ENCODE measurements at regions not wholly inside any gene's neighbourhood (a gene's known extent, or its start where the extent isn't known, plus 50 kb on each side); places are given as distances from the start of the nearest gene placed in this dataset.

DNA sequence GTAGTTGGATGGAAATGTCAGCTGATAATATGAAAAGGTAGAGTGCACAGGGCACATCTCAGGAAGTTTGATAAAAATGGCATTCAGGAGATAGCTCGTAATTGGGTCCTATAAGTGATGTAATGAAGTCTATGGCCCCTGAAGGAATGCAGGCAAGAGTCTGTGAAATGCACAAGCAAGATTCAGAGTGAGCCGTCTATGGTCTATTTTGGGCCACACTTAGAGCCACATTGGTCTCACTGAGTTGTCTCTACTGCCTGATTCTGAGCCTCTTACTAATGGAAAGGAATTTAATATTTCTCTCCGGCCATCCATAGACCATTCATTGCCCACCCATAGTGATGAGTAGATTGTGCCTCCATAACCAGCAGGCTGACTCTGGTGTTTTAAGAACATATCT is 111.3 kb upstream of the KCNN2 start:
- Histone ChIP-seq H3K4me1 (ENCODE audit: insufficient read depth, low read length, severe bottlenecking) (no peaks in the 10 kb centered on the region), H3K27ac (ENCODE audit: low read depth, low read length, poor library complexity, severe bottlenecking) (no peak overlapping the region), H4K20me1 (ENCODE audit: insufficient read depth, low read length) (no peaks in the 10 kb centered on the region), H3K36me3 (ENCODE audit: insufficient read depth, low read length) (no peaks in the 10 kb centered on the region), H3K4me3 (ENCODE audit: low read depth, low read length, poor library complexity, severe bottlenecking) (no peak overlapping the region), H2AFZ (ENCODE audit: low read length) (no peak overlapping the region), H3F3A (ENCODE audit: insufficient read depth, low read length) (no peaks in the 10 kb centered on the region), H3K79me2 (ENCODE audit: insufficient read depth, low read length) (no peaks in the 10 kb centered on the region), H3K4me2 (ENCODE audit: low read length) (no peak overlapping the region), H3K9me2 (ENCODE audit: low read depth, low read length) (no peaks in the 10 kb centered on the region), H3K9me3 (ENCODE audit: low read length) (no peaks in the 10 kb centered on the region), H3K9ac (ENCODE audit: low read length) (no peak overlapping the region), H3K27me3 (ENCODE audit: insufficient read depth, low read length) (no peaks in the 10 kb centered on the region)
- TF ChIP-seq, protein P1, sequence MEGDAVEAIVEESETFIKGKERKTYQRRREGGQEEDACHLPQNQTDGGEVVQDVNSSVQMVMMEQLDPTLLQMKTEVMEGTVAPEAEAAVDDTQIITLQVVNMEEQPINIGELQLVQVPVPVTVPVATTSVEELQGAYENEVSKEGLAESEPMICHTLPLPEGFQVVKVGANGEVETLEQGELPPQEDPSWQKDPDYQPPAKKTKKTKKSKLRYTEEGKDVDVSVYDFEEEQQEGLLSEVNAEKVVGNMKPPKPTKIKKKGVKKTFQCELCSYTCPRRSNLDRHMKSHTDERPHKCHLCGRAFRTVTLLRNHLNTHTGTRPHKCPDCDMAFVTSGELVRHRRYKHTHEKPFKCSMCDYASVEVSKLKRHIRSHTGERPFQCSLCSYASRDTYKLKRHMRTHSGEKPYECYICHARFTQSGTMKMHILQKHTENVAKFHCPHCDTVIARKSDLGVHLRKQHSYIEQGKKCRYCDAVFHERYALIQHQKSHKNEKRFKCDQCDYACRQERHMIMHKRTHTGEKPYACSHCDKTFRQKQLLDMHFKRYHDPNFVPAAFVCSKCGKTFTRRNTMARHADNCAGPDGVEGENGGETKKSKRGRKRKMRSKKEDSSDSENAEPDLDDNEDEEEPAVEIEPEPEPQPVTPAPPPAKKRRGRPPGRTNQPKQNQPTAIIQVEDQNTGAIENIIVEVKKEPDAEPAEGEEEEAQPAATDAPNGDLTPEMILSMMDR (IDR thresholded peaks at IDR 0.05; ENCODE audit: low read length) = no peak
- TF ChIP-seq EZH2 (IDR thresholded peaks at IDR 0.05; ENCODE audit: borderline replicate concordance, low read length) = no peak

DNA sequence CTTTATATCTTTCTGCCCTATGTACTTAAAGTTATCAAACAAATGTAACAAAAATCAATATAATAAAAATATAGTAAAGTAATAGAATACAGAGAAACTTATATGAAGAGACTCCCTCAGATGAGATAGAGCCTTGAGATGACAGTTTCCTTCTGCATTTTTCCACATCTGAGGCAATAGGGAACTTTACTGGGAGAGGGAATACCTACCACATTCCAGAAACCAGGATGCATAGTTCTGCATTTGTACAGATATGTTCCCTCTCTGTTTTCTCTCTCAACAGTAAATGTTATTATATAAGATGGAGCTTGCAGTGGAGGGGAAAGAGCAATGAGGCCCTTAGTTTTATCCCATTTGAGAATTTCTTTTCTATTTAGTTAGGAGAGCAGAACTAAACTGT is 109.6 kb upstream of the KCNN2 start:
- no peaks in the 10 kb centered on the region for H3K9me3 ChIP-seq (ENCODE audit: low read length)
- no peak overlapping the region for H3K4me3 ChIP-seq (ENCODE audit: low read depth, low read length, poor library complexity, severe bottlenecking)
- H3K9ac ChIP-seq (ENCODE audit: low read length) = no peak overlapping the region
- H3K27me3 ChIP-seq (ENCODE audit: insufficient read depth, low read length) = no peaks in the 10 kb centered on the region
- H3K9me2 ChIP-seq (ENCODE audit: low read depth, low read length) = no peaks in the 10 kb centered on the region
- H4K20me1 ChIP-seq (ENCODE audit: insufficient read depth, low read length) = no peaks in the 10 kb centered on the region
- H3K79me2 ChIP-seq (ENCODE audit: insufficient read depth, low read length) = no peaks in the 10 kb centered on the region
- H3K4me2 ChIP-seq (ENCODE audit: low read length) = no peak overlapping the region
- H2AFZ ChIP-seq (ENCODE audit: low read length) = no peak overlapping the region
- H3F3A ChIP-seq (ENCODE audit: insufficient read depth, low read length) = no peaks in the 10 kb centered on the region
- H3K4me1 ChIP-seq (ENCODE audit: insufficient read depth, low read length, severe bottlenecking) = no peaks in the 10 kb centered on the region
- H3K27ac ChIP-seq (ENCODE audit: low read depth, low read length, poor library complexity, severe bottlenecking) = no peak overlapping the region
- no peaks in the 10 kb centered on the region for H3K36me3 ChIP-seq (ENCODE audit: insufficient read depth, low read length)
- TF ChIP-seq, protein P1 (IDR thresholded peaks at IDR 0.05; ENCODE audit: low read length) = no peak
- no peak for TF ChIP-seq EZH2 (IDR thresholded peaks at IDR 0.05; ENCODE audit: borderline replicate concordance, low read length)

DNA sequence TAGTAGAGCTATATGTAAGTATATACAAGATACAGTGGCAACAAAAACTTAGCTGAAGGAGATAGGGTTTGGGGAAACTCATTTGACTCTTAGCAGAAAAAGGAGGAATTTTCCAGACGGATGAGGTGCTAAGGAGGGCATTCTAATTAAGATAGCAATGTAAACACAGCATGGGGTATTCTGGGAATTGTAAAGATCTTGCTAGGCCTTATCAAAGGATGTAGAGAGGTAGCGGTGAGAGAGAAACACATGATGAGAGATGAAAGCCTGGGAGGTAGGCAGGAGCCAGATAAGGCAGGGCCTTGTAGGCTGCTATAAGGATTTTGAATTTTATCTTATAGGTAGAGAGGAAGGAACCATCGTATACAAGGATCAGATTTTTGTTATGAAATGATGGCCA is 106.6 kb upstream of the KCNN2 start:
- no peaks in the 10 kb centered on the region for H3K36me3 ChIP-seq (ENCODE audit: insufficient read depth, low read length)
- no peaks in the 10 kb centered on the region for H4K20me1 ChIP-seq (ENCODE audit: insufficient read depth, low read length)

More for the DNA sequence above, 106.6 kb upstream of the KCNN2 start:
- Histone ChIP-seq H3K9ac (ENCODE audit: low read length) (no peak overlapping the region), H3K4me3 (ENCODE audit: low read depth, low read length, poor library complexity, severe bottlenecking) (no peak overlapping the region), H3K4me2 (ENCODE audit: low read length) (no peak overlapping the region), H3K9me2 (ENCODE audit: low read depth, low read length) (no peaks in the 10 kb centered on the region), H3K9me3 (ENCODE audit: low read length) (no peaks in the 10 kb centered on the region), H3F3A (ENCODE audit: insufficient read depth, low read length) (no peaks in the 10 kb centered on the region), H3K27me3 (ENCODE audit: insufficient read depth, low read length) (no peaks in the 10 kb centered on the region), H2AFZ (ENCODE audit: low read length) (no peak overlapping the region), H3K79me2 (ENCODE audit: insufficient read depth, low read length) (no peaks in the 10 kb centered on the region), H3K4me1 (ENCODE audit: insufficient read depth, low read length, severe bottlenecking) (no peaks in the 10 kb centered on the region), H3K27ac (ENCODE audit: low read depth, low read length, poor library complexity, severe bottlenecking) (no peak overlapping the region)
- TF ChIP-seq, protein P1 (IDR thresholded peaks at IDR 0.05; ENCODE audit: low read length) = no peak
- TF ChIP-seq EZH2 (IDR thresholded peaks at IDR 0.05; ENCODE audit: borderline replicate concordance, low read length) = no peak
